Kidney epithelial cell (primary cell): ENCODE measurements at regions not wholly inside any gene's neighbourhood (a gene's known extent, or its start where the extent isn't known, plus 50 kb on each side); places are given as distances from the start of the nearest gene placed in this dataset.

Experiments
- DNase-seq: peaks from one replicate; pipeline ENCODE4 v3.0.0-alpha.2; 2010; ENCODE audit warnings: low read depth
- H3K27me3 ChIP-seq: 2 replicates; pipeline ENCODE4 v1.6.0; 2011; ENCODE audit warnings: low read length; ENCODE audit not compliant: control insufficient read depth, insufficient read depth
- H3K36me3 ChIP-seq: 2 replicates; pipeline ENCODE4 v1.5.1; 2011; ENCODE audit warnings: low read length; ENCODE audit not compliant: control insufficient read depth, insufficient read depth
- H3K4me3 ChIP-seq: 2 replicates; pipeline ENCODE4 v1.5.1; 2011; ENCODE audit warnings: low read depth, mild to moderate bottlenecking, control low read depth, low read length
- CTCF ChIP-seq: IDR thresholded peaks from 2 replicates; pipeline ENCODE4 v1.5.1; 2011; ENCODE audit warnings: mild to moderate bottlenecking, moderate library complexity, low read length, control low read depth, inconsistent platforms; ENCODE audit not compliant: insufficient read depth, poor library complexity, severe bottlenecking

DNA sequence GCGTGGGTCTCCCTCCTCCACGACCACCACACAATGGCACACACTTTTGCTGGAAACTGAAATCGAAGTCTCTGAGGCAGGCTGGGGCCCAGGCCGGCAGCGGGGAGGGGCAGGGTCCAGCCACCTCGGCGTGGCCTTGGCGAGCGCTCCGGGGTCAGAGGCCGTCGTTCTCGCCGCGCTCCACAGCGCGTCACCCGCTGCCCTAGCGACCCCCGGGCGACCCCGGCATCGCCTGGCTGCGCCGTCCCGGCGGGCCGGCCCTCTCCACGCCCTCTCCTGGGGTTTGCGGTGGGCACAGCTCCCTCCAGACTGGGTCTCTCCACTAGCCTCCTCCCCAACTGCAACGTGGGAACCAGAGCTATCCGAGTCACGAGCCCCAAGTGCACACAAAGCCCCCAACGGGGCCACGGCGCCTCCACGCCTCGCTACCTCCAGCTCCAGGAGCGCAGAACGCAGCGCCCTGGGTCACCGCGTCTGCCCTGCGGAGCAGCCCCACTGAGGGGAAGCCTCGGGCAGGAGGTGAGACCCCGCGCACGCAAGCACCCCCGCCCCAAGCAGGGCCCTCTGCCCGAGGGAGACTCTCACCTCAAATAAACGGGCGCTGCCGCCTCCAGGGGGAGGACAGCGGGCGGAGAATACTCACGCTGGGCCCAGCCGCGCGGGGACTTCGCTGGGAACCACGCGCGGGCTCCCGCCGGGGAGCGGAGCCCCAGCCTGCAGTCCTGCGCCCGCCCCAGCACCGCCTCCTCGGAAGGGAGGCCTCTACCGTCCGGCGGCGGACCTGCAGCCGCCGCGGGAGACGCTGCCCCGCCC is 134.0 kb upstream of the BARHL2 start:
- Histone ChIP-seq H3K4me3 (peak overlapping the region; percentile 56), H3K27me3 (peaks cover 10% of the 10 kb centered on the region), H3K36me3 (no peaks in the 10 kb centered on the region)
- TF ChIP-seq CTCF, result peak; percentile 19
- peak; percentile 14 for DNase-seq

DNA sequence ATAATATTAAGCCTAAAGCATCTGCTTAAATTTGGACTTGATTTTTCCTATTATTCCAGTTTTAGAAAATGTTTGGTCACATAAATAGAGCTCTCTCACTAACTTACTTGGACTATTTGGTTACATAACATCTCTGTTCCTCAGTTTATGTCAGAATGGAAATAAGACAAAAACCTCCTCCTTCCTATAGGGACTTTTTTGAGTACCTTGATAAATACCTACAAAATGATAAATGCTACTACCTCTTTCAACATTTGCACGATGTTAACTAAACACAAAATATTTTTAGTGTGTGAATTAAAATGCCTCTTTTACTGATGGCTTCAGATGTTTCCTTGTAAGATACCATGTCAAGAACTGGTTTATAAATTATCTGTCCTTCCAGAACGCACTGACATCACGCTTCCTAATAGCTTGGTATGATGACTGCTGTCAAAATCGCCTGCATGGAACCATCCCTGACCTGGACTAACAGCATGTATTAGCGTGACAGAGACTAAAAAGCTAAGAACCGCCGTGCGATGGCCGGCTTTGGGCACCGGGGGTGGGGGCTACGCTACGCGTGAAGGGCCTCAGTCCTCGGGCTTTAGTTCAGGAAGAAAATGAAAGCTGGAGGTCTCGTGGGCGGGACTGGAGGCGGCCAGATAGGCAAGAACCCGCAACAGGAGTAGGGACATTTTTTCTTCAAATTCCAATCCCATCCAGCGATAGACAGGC is 133.2 kb upstream of the BARHL2 start:
- no peak for TF ChIP-seq CTCF
- DNase-seq, result no peak
- Histone ChIP-seq H3K36me3 (no peaks in the 10 kb centered on the region), H3K4me3 (peak overlapping the region; percentile 56), H3K27me3 (peaks cover 10% of the 10 kb centered on the region)

DNA sequence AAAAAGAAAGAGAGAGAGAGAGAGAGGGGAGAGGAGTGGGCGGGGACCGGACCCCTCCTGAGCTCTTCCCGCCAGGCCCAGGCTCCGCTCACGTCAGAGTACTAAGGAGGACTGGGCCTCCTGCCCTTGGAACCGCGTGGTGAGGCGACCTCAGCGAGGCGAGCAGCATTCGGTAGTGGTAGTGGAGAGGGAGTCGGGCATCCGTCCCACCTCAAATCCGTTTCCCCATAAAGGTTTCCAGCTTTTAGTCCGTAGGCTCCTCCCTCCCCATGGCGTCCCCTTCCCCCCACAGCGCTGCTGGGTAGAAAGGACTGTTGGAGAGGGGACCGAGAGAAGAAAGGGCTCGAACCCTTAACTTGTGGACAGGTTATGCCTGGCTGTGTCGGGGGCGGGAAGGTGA is 124.4 kb upstream of the BARHL2 start:
- Histone ChIP-seq H3K4me3 (no peak overlapping the region), H3K27me3 (peaks cover 51% of the 10 kb centered on the region), H3K36me3 (no peaks in the 10 kb centered on the region)
- DNase-seq, result no peak
- TF ChIP-seq CTCF, result no peak

GRCh38 chr1:90840352-90840751 is 123.2 kb upstream of the BARHL2 start:
- no peak for TF ChIP-seq CTCF
- DNase-seq, result no peak
- H3K36me3 ChIP-seq, result no peaks in the 10 kb centered on the region
- H3K27me3 ChIP-seq, result peaks cover 62% of the 10 kb centered on the region
- H3K4me3 ChIP-seq, result no peak overlapping the region

- H3K27me3 ChIP-seq, result peaks cover 71% of the 10 kb centered on the region
- TF ChIP-seq CTCF, result no peak
- DNase-seq, result no peak
- no peak overlapping the region for H3K4me3 ChIP-seq
- H3K36me3 ChIP-seq, result no peaks in the 10 kb centered on the region
Observed at GRCh38 chr1:90839323-90839722, 122.2 kb upstream of the BARHL2 start.

GRCh38 chr1:90838720-90839119 is 121.6 kb upstream of the BARHL2 start:
- TF ChIP-seq CTCF, result no peak
- peaks cover 77% of the 10 kb centered on the region for H3K27me3 ChIP-seq
- H3K36me3 ChIP-seq, result no peaks in the 10 kb centered on the region
- no peak for DNase-seq
- H3K4me3 ChIP-seq, result no peak overlapping the region
